GM23338 (cell line): ENCODE measurements at regions not wholly inside any gene's neighbourhood (a gene's known extent, or its start where the extent isn't known, plus 50 kb on each side); places are given as distances from the start of the nearest gene placed in this dataset.

ENCODE experiments used
- ATAC-seq: fragments of 200-7000 bp; cut with Tn5 transposase; 3 replicates; pipeline ENCODE4 v1.9.1; 2020
- DNase-seq: peaks from one replicate; pipeline ENCODE4 v3.0.0-alpha.2; 2015; ENCODE audit warnings: low spot score
- H2AFZ ChIP-seq: fragments of 200-600 bp; sonication (generic); 2 replicates; pipeline ENCODE4 v1.8.0; 2016; ENCODE audit warnings: antibody characterized with exemption, mild to moderate bottlenecking, moderate library complexity
- H3F3A ChIP-seq: fragments of 200-600 bp; sonication (generic); replicated peaks from 2 replicates; pipeline ENCODE4 v1.8.0; 2017; ENCODE audit warnings: antibody characterized with exemption, mixed run types, low read depth
- H3K27ac ChIP-seq: fragments of 200-600 bp; sonication (generic); 2 replicates; pipeline ENCODE4 v1.6.1; 2016; ENCODE audit warnings: low read depth
- H3K27me3 ChIP-seq: fragments of 200-600 bp; sonication (generic); 2 replicates; pipeline ENCODE4 v1.8.0; 2016; ENCODE audit warnings: mild to moderate bottlenecking, mixed run types, moderate library complexity; ENCODE audit not compliant: insufficient read depth
- H3K36me3 ChIP-seq: fragments of 200-600 bp; sonication (generic); 2 replicates; pipeline ENCODE4 v1.8.0; 2016; ENCODE audit warnings: mild to moderate bottlenecking; ENCODE audit not compliant: insufficient read depth
- H3K4me1 ChIP-seq: fragments of 200-600 bp; sonication (generic); 2 replicates; pipeline ENCODE4 v1.8.0; 2016; ENCODE audit warnings: mild to moderate bottlenecking, moderate library complexity; ENCODE audit not compliant: insufficient read depth
- H3K4me2 ChIP-seq: fragments of 200-600 bp; sonication (generic); 2 replicates; pipeline ENCODE4 v1.7.1; 2017; ENCODE audit warnings: mixed run types
- H3K4me3 ChIP-seq: fragments of 200-600 bp; sonication (generic); 2 replicates; pipeline ENCODE4 v1.6.1; 2016; ENCODE audit warnings: mixed run types
- H3K79me2 ChIP-seq: fragments of 200-600 bp; sonication (generic); replicated peaks from 2 replicates; pipeline ENCODE4 v1.8.0; 2017; ENCODE audit warnings: mild to moderate bottlenecking; ENCODE audit not compliant: insufficient read depth
- H3K9me2 ChIP-seq: fragments of 200-600 bp; sonication (generic); 2 replicates; pipeline ENCODE4 v1.8.0; 2017; ENCODE audit not compliant: insufficient read depth
- H4K20me1 ChIP-seq: fragments of 200-600 bp; sonication (generic); replicated peaks from 2 replicates; pipeline ENCODE4 v1.8.0; 2017; ENCODE audit warnings: mild to moderate bottlenecking; ENCODE audit not compliant: insufficient read depth
- H3K27ac Mint-ChIP-seq: 2 replicates; pipeline ENCODE4 v1.8.0; 2020; ENCODE audit warnings: inconsistent platforms, mild to moderate bottlenecking, moderate library complexity, mixed read lengths
- H3K27me3 Mint-ChIP-seq: 3 replicates; pipeline ENCODE4 v1.8.0; 2022; ENCODE audit warnings: low read depth, mild to moderate bottlenecking, moderate library complexity, mixed read lengths, inconsistent platforms; ENCODE audit not compliant: insufficient read depth, poor library complexity
- H3K36me3 Mint-ChIP-seq: 3 replicates; pipeline ENCODE4 v1.8.0; 2021; ENCODE audit warnings: low read depth, mild to moderate bottlenecking, inconsistent platforms, moderate library complexity, mixed read lengths
- H3K4me1 Mint-ChIP-seq: 3 replicates; pipeline ENCODE4 v1.8.0; 2020; ENCODE audit warnings: mild to moderate bottlenecking, inconsistent platforms, mixed read lengths
- H3K4me3 Mint-ChIP-seq: 3 replicates; pipeline ENCODE4 v1.8.0; 2021; ENCODE audit warnings: moderate library complexity, mild to moderate bottlenecking, inconsistent platforms, mixed read lengths
- H3K9me3 Mint-ChIP-seq: 3 replicates; pipeline ENCODE4 v1.8.0; 2020; ENCODE audit warnings: moderate library complexity, mild to moderate bottlenecking, inconsistent platforms, mixed read lengths
- CREB1 ChIP-seq: fragments of 250-450 bp; sonication (Bioruptor Pico); IDR thresholded peaks from 2 replicates; pipeline ENCODE4 v1.5.0; 2020; ENCODE audit warnings: low read depth, mild to moderate bottlenecking, moderate library complexity
- CTCF ChIP-seq, 2 experiments: fragments of 200-600 bp in 1 of 2; sonication (generic) in 1 of 2; conservative IDR thresholded peaks; 2 replicates each; pipeline versions ENCODE4 v1.5.1 to v1.6.1; 2016 to 2017; ENCODE audit warnings: antibody characterized with exemption in 2 of 2, low read depth in 2 of 2, mild to moderate bottlenecking in 2 of 2, moderate library complexity in 1 of 2
- ETS1 ChIP-seq: IDR thresholded peaks from 2 replicates; pipeline ENCODE4 v1.6.1; 2016; ENCODE audit warnings: antibody characterized with exemption
- EZH2phosphoT487 ChIP-seq: fragments of 200-600 bp; sonication (generic); IDR thresholded peaks from one replicate; pipeline ENCODE4 v1.8.1; 2018; ENCODE audit warnings: antibody characterized with exemption; ENCODE audit not compliant: unreplicated experiment
- JUNB ChIP-seq: IDR thresholded peaks from one replicate; pipeline ENCODE4 v1.6.1; 2016; ENCODE audit warnings: antibody characterized with exemption; ENCODE audit not compliant: unreplicated experiment
- NANOG ChIP-seq: IDR thresholded peaks from 2 replicates; pipeline ENCODE4 v1.6.1; 2016; ENCODE audit warnings: antibody characterized with exemption, borderline replicate concordance
- POLR2AphosphoS5 ChIP-seq: IDR thresholded peaks from 2 replicates; pipeline ENCODE4 v1.6.1; 2016; ENCODE audit warnings: antibody characterized with exemption, low read depth
- ZNF114 ChIP-seq: fragments of 250-450 bp; sonication (Bioruptor Pico); IDR thresholded peaks from 2 replicates; pipeline ENCODE4 v1.5.0; 2020; ENCODE audit warnings: mild to moderate bottlenecking, moderate library complexity
- ZNF331 ChIP-seq: fragments of 250-450 bp; sonication (Bioruptor Pico); IDR thresholded peaks from 2 replicates; pipeline ENCODE4 v1.5.0; 2020; ENCODE audit warnings: low read depth, mild to moderate bottlenecking, moderate library complexity
- ZNF462 ChIP-seq: fragments of 250-450 bp; sonication (Bioruptor Pico); IDR thresholded peaks from 2 replicates; pipeline ENCODE4 v1.5.0; 2020; ENCODE audit warnings: mild to moderate bottlenecking, moderate library complexity

GRCh38 chrX:39829965-39830364 is 267.8 kb downstream of the BCOR start:
- no peak for TF ChIP-seq CREB1 (CRISPR knock-in tag)
- no peak for TF ChIP-seq ETS1
- no peak for TF ChIP-seq POLR2AphosphoS5
- TF ChIP-seq JUNB, result no peak
- TF ChIP-seq NANOG, result no peak
- no peak for TF ChIP-seq EZH2phosphoT487
- no peak for TF ChIP-seq ZNF114 (CRISPR knock-in tag)
- TF ChIP-seq CTCF (conservative IDR thresholded peaks at IDR 0.05; ENCODE audit: low read depth in 2 of 2), result no peak
- no peak for TF ChIP-seq ZNF462 (CRISPR knock-in tag)
- TF ChIP-seq ZNF331, result no peak
- Histone ChIP-seq H3K79me2 (no peaks in the 10 kb centered on the region), H3F3A (no peaks in the 10 kb centered on the region), H3K27me3 (no peaks in the 10 kb centered on the region), H4K20me1 (no peaks in the 10 kb centered on the region), H3K36me3 (no peaks in the 10 kb centered on the region), H3K9me2 (no peaks in the 10 kb centered on the region), H3K4me3 (no peak overlapping the region), H2AFZ (no peak overlapping the region), H3K27ac (no peak overlapping the region), H3K4me2 (no peak overlapping the region), H3K4me1 (no peaks in the 10 kb centered on the region)
- ATAC-seq, result no peak
- no peak for DNase-seq
- H3K27me3 Mint-ChIP-seq, result peaks cover 4% of the 10 kb centered on the region
- no peaks in the 10 kb centered on the region for H3K9me3 Mint-ChIP-seq
- no peaks in the 10 kb centered on the region for H3K36me3 Mint-ChIP-seq
- H3K4me3 Mint-ChIP-seq, result no peak overlapping the region
- peaks cover 3% of the 10 kb centered on the region; the same call in 2 of the 3 replicates for H3K4me1 Mint-ChIP-seq
- no peak overlapping the region for H3K27ac Mint-ChIP-seq
